Left lung (tissue), 4 donors: ENCODE measurements at regions not wholly inside any gene's neighbourhood (a gene's known extent, or its start where the extent isn't known, plus 50 kb on each side); places are given as distances from the start of the nearest gene placed in this dataset.

ENCODE experiments used
- ATAC-seq: fragments of 200-7000 bp; cut with Tn5 transposase; one replicate; pipeline ENCODE4 v1.9.1; 2020; ENCODE audit warnings: moderate library complexity
- DNase-seq, 4 donors: peaks; one replicate each; pipeline ENCODE4 v3.0.0-alpha.2; 2013 to 2020
- H3K27ac ChIP-seq, 2 donors: fragments of 200-600 bp; sonication (generic) in 1 of 2; one replicate each; pipeline versions ENCODE4 v1.5.0 to v1.8.0; 2020 to 2021
- H3K27me3 ChIP-seq, 2 donors: fragments of 200-600 bp; sonication (generic) in 1 of 2; one replicate each; pipeline versions ENCODE4 v1.5.0 to v1.8.0; 2020 to 2021
- H3K36me3 ChIP-seq, 2 donors: fragments of 200-600 bp; sonication (generic) in 1 of 2; one replicate each; pipeline versions ENCODE4 v1.5.0 to v1.8.0; 2020 to 2021
- H3K4me1 ChIP-seq, 2 donors: fragments of 200-600 bp; one replicate each; pipeline ENCODE4 v1.8.0; 2021
- H3K4me3 ChIP-seq, 2 donors: fragments of 200-600 bp; sonication (generic) in 1 of 2; one replicate each; pipeline versions ENCODE4 v1.5.0 to v1.8.0; 2020 to 2021; ENCODE audit warnings: mild to moderate bottlenecking in 1 of 2
- H3K9me3 ChIP-seq, 2 donors: fragments of 200-600 bp; sonication (generic) in 1 of 2; one replicate each; pipeline versions ENCODE4 v1.5.0 to v1.8.0; 2020 to 2021
- CTCF ChIP-seq, 2 donors: fragments of 200-600 bp; sonication (generic) in 1 of 2; IDR thresholded peaks; one replicate each; pipeline versions ENCODE4 v1.5.0 to v1.8.0; 2021; ENCODE audit warnings: antibody characterized with exemption in 2 of 2
- intact Hi-C, 2 donors: fragments of 100-400 bp; cut with DNase I; formaldehyde crosslinking; loops; one replicate each; pipeline versions ENCODE4 v1.11.2 to v1.14.2; 2022
- donor health status: DM: no; HTN: yes; CAD: no.
- donor health status: DM: no; HTN: no; CAD: no.

GRCh38 chr20:16801919-16802651, 53.9 kb downstream of the OTOR start:
- Histone ChIP-seq H3K27ac (no peak overlapping the region), H3K4me1 (peaks cover 0 to 3% of the 10 kb centered on the region in 2 donors), H3K27me3 (peaks cover 12 to 25% of the 10 kb centered on the region in 2 donors), H3K4me3 (no peak overlapping the region), H3K36me3 (no peaks in the 10 kb centered on the region), H3K9me3 (no peaks in the 10 kb centered on the region)
- DNase-seq: peak in 3 of 4 donors; percentile 18 to 60 (median 38)
- intact Hi-C loops: loop anchor here in 1 of 2 donors (5.0 kb wide), 1 partner anchor 630 kb away; no protein-coding TSS in a partner anchor
- TF ChIP-seq CTCF (IDR thresholded peaks at IDR 0.05): peak; percentile 68 to 88
- ATAC-seq: peak; percentile 82

GRCh38 chr20:16802652-16802935, 54.4 kb downstream of the OTOR start:
- intact Hi-C loops: loop anchor here in 1 of 2 donors (5.0 kb wide), 1 partner anchor 630 kb away; no protein-coding TSS in a partner anchor
- no peak overlapping the region for H3K27ac ChIP-seq
- ATAC-seq (no peak), DNase-seq (no peak)
- peaks cover 12 to 28% of the 10 kb centered on the region in 2 donors for H3K27me3 ChIP-seq
- H3K4me3 ChIP-seq: no peak overlapping the region
- H3K4me1 ChIP-seq: peaks cover 0 to 3% of the 10 kb centered on the region in 2 donors
- no peaks in the 10 kb centered on the region for H3K9me3 ChIP-seq
- H3K36me3 ChIP-seq: no peaks in the 10 kb centered on the region
- TF ChIP-seq CTCF (IDR thresholded peaks at IDR 0.05): no peak

- Histone ChIP-seq H3K27me3 (peaks cover 12 to 31% of the 10 kb centered on the region in 2 donors), H3K4me1 (peaks cover 0 to 3% of the 10 kb centered on the region in 2 donors), H3K36me3 (no peaks in the 10 kb centered on the region), H3K4me3 (no peak overlapping the region), H3K27ac (no peak overlapping the region), H3K9me3 (no peaks in the 10 kb centered on the region)
- intact Hi-C loops: loop anchor here in 1 of 2 donors (5.0 kb wide), 1 partner anchor 628 kb away; no protein-coding TSS in a partner anchor
- peak; percentile 26 to 73 (median 52) for DNase-seq
- peak; percentile 65 to 80 for TF ChIP-seq CTCF (IDR thresholded peaks at IDR 0.05)
- ATAC-seq: peak; percentile 81
These were observed 56.0 kb downstream of the OTOR start for GRCh38 chr20:16803965-16804792.

GRCh38 chr20:16804793-16805187, 56.6 kb downstream of the OTOR start:
- DNase-seq (no peak), ATAC-seq (no peak)
- peaks cover 7 to 31% of the 10 kb centered on the region in 2 donors for H3K27me3 ChIP-seq
- no peak overlapping the region for H3K4me3 ChIP-seq
- no peak overlapping the region for H3K27ac ChIP-seq
- H3K36me3 ChIP-seq: no peaks in the 10 kb centered on the region
- peaks cover 0 to 3% of the 10 kb centered on the region in 2 donors for H3K4me1 ChIP-seq
- no peaks in the 10 kb centered on the region for H3K9me3 ChIP-seq
- intact Hi-C loops: loop anchor here in 1 of 2 donors (5.0 kb wide), 1 partner anchor 628 kb away; no protein-coding TSS in a partner anchor
- TF ChIP-seq CTCF (IDR thresholded peaks at IDR 0.05): no peak

GRCh38 chr20:16806061-16806460, 57.9 kb downstream of the OTOR start:
- no peak overlapping the region for H3K27ac ChIP-seq
- intact Hi-C loops: no loop called here
- ATAC-seq (no peak), DNase-seq (no peak)
- no peaks in the 10 kb centered on the region for H3K9me3 ChIP-seq
- no peaks in the 10 kb centered on the region for H3K36me3 ChIP-seq
- H3K4me3 ChIP-seq: no peak overlapping the region
- H3K4me1 ChIP-seq: peaks cover 0 to 3% of the 10 kb centered on the region in 2 donors
- no peak for TF ChIP-seq CTCF (IDR thresholded peaks at IDR 0.05)
- H3K27me3 ChIP-seq: peaks cover 0 to 31% of the 10 kb centered on the region in 2 donors
